Neural cell (in vitro differentiated cells): ENCODE measurements at regions not wholly inside any gene's neighbourhood (a gene's known extent, or its start where the extent isn't known, plus 50 kb on each side); places are given as distances from the start of the nearest gene placed in this dataset.

Experiments
- EP300 ChIP-seq: fragments of 450-650 bp; conservative IDR thresholded peaks from 2 replicates; pipeline ENCODE4 v1.6.1; 2014; ENCODE audit warnings: antibody characterized with exemption, mild to moderate bottlenecking, moderate library complexity; ENCODE audit not compliant: poor library complexity, severe bottlenecking
- EZH2 ChIP-seq: fragments of 200-600, 300-800 bp; shearing (Covaris generic), sonication (generic); IDR thresholded peaks from 2 replicates; pipeline ENCODE4 v1.6.1; 2014; ENCODE audit warnings: antibody characterized with exemption, low read length, borderline replicate concordance, mild to moderate bottlenecking; ENCODE audit not compliant: insufficient read depth, poor library complexity, severe bottlenecking
- POLR2AphosphoS5 ChIP-seq: IDR thresholded peaks from 2 replicates; pipeline ENCODE4 v1.6.1; 2012
- SMC3 ChIP-seq: fragments of 450-650 bp; conservative IDR thresholded peaks from 2 replicates; pipeline ENCODE4 v1.6.1; 2014; ENCODE audit warnings: antibody characterized with exemption, mild to moderate bottlenecking, moderate library complexity; ENCODE audit not compliant: poor library complexity
- TAF1 ChIP-seq: IDR thresholded peaks from 2 replicates; pipeline ENCODE4 v1.6.1; 2012; ENCODE audit warnings: low read depth
- TF ChIP-seq, protein P1 (sequence below): fragments of 450-650 bp; IDR thresholded peaks from 2 replicates; pipeline ENCODE4 v1.5.1; 2014; ENCODE audit warnings: antibody characterized with exemption, mild to moderate bottlenecking, moderate library complexity; ENCODE audit not compliant: poor library complexity, severe bottlenecking

DNA sequence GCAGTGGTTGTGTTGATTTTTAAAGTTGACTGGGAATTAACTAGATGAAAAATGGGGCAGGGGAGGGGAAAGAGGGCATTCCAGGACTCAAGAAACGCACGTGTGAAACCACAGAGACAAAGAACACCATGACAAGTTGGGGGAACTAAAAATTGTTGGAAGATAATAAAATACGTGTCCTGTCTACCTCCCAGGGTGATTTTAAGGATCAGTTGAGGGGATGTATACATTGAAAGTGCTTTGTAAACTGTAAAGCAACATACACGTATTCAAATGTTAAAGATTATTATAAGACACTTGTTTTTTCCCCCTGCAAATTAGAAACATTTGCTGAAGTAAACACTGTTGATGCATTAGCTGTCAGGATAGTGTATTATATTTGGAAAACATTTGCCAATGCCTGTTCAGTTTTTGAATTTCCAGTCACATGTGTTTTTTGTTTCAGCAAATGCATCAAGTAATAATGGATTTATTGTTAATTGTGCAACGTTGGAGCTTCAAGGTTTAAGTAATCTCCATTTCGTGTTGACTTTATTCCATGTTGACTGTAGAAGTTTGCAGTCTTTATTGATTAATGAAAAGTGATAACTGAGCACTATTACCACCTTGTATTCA, 412.7 kb downstream of the ACTL7B start:
- TF ChIP-seq, protein P1, sequence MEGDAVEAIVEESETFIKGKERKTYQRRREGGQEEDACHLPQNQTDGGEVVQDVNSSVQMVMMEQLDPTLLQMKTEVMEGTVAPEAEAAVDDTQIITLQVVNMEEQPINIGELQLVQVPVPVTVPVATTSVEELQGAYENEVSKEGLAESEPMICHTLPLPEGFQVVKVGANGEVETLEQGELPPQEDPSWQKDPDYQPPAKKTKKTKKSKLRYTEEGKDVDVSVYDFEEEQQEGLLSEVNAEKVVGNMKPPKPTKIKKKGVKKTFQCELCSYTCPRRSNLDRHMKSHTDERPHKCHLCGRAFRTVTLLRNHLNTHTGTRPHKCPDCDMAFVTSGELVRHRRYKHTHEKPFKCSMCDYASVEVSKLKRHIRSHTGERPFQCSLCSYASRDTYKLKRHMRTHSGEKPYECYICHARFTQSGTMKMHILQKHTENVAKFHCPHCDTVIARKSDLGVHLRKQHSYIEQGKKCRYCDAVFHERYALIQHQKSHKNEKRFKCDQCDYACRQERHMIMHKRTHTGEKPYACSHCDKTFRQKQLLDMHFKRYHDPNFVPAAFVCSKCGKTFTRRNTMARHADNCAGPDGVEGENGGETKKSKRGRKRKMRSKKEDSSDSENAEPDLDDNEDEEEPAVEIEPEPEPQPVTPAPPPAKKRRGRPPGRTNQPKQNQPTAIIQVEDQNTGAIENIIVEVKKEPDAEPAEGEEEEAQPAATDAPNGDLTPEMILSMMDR: no peak
- no peak for TF ChIP-seq TAF1
- no peak for TF ChIP-seq POLR2AphosphoS5
- no peak for TF ChIP-seq SMC3
- TF ChIP-seq EP300: no peak
- no peak for TF ChIP-seq EZH2
